HFFc6 (cell line): ENCODE measurements at regions not wholly inside any gene's neighbourhood (a gene's known extent, or its start where the extent isn't known, plus 50 kb on each side); places are given as distances from the start of the nearest gene placed in this dataset.

ENCODE experiments used
- DNase-seq: peaks from one replicate; pipeline ENCODE4 v3.0.0-alpha.2; 2018
- H3K27ac Mint-ChIP-seq: 2 replicates; pipeline ENCODE4 v1.8.0; 2020; ENCODE audit warnings: mild to moderate bottlenecking, mixed read lengths
- H3K27me3 Mint-ChIP-seq: 2 replicates; pipeline ENCODE4 v1.8.0; 2021; ENCODE audit warnings: mild to moderate bottlenecking, moderate library complexity, mixed read lengths; ENCODE audit not compliant: insufficient read depth
- H3K36me3 Mint-ChIP-seq: 2 replicates; pipeline ENCODE4 v1.8.0; 2021; ENCODE audit warnings: low read depth, mixed read lengths
- H3K4me1 Mint-ChIP-seq: 2 replicates; pipeline ENCODE4 v1.8.0; 2020; ENCODE audit warnings: low read depth, mixed read lengths
- H3K4me3 Mint-ChIP-seq: 2 replicates; pipeline ENCODE4 v1.8.0; 2020; ENCODE audit warnings: mild to moderate bottlenecking, moderate library complexity, mixed read lengths
- H3K9me3 Mint-ChIP-seq: 2 replicates; pipeline ENCODE4 v1.8.0; 2020; ENCODE audit warnings: mild to moderate bottlenecking, mixed read lengths
- TF ChIP-seq, protein P1 (sequence below): fragments of 200-600 bp; sonication (generic); IDR thresholded peaks from 2 replicates; pipeline ENCODE4 v1.5.0; 2021; ENCODE audit warnings: antibody characterized with exemption, mild to moderate bottlenecking

DNA sequence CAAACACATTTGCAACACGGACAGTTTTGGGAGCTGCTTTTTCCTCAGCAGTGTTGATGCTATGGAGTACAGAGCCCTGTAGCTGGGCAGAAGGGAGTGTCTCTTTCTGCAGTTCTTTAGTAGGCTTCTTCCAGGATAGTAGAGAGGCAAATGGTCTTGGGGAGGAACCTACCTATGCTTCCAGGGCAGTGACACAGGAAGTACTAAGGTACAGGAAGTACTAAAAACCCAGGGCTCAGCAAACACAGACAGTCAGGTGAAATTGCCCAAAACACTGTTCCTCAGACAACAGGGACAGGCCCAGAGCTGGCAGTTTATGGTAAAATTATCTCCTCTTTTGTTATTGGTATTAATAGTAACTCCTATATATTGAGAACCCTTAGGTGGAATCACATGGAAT lies 217.6 kb downstream of the TTC8 start:
- Mint-ChIP-seq H3K27ac (no peak overlapping the region), H3K27me3 (peaks cover 4% of the 10 kb centered on the region), H3K9me3 (peaks cover 4% of the 10 kb centered on the region; the same call in 1 of the 2 replicates), H3K36me3 (peaks cover 10% of the 10 kb centered on the region), H3K4me1 (peaks cover 21% of the 10 kb centered on the region), H3K4me3 (no peak overlapping the region)
- DNase-seq, result no peak
- TF ChIP-seq, protein P1, sequence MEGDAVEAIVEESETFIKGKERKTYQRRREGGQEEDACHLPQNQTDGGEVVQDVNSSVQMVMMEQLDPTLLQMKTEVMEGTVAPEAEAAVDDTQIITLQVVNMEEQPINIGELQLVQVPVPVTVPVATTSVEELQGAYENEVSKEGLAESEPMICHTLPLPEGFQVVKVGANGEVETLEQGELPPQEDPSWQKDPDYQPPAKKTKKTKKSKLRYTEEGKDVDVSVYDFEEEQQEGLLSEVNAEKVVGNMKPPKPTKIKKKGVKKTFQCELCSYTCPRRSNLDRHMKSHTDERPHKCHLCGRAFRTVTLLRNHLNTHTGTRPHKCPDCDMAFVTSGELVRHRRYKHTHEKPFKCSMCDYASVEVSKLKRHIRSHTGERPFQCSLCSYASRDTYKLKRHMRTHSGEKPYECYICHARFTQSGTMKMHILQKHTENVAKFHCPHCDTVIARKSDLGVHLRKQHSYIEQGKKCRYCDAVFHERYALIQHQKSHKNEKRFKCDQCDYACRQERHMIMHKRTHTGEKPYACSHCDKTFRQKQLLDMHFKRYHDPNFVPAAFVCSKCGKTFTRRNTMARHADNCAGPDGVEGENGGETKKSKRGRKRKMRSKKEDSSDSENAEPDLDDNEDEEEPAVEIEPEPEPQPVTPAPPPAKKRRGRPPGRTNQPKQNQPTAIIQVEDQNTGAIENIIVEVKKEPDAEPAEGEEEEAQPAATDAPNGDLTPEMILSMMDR, result no peak

DNA sequence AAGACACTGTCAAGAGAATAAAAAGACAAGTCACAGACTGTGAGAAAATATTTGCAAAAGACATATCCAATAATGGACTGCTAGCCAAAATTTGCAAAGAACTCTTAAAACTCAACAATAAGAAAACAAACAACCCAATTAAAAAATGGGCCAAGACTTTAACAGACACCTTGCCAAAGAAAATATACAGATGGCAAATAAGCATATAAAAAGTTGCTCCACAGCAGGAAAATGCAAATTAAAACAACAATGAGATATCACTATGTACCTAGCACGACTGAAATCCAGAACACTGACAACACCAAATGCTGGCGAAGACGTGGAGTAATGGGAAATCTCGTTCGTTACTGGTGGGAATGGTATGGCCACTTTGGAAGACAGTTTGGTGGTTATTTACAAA lies 228.9 kb downstream of the TTC8 start:
- Mint-ChIP-seq H3K4me3 (no peak overlapping the region), H3K27me3 (peaks cover 2% of the 10 kb centered on the region; the same call in 1 of the 2 replicates), H3K9me3 (peaks cover 3% of the 10 kb centered on the region; the same call in 1 of the 2 replicates), H3K4me1 (no peaks in the 10 kb centered on the region), H3K36me3 (no peaks in the 10 kb centered on the region), H3K27ac (no peak overlapping the region)
- TF ChIP-seq, protein P1, result no peak
- no peak for DNase-seq

DNA sequence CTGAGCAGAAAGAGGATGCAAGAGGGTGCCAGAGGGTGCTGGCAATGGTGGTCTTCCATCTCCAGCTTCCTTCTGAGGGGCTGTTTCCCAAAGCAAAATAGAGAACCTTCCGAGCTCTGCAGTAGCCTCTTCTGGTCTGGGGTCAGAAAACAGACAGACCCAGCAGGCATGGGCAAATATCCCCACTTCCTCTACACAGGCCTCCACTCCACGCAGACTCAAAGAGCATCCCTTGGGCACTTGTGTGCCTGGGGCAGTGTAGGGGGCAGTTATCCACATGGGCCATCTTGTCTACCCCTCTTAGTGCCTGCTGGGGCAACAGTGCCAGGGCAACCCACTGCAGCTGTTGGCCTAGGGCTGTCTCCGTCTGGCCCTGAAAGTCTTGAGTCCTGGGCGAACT lies 231.9 kb downstream of the TTC8 start:
- no peak for DNase-seq
- Mint-ChIP-seq H3K36me3 (no peaks in the 10 kb centered on the region), H3K4me1 (peaks cover 11% of the 10 kb centered on the region), H3K27me3 (peaks cover 2% of the 10 kb centered on the region; the same call in 1 of the 2 replicates), H3K27ac (no peak overlapping the region), H3K9me3 (peaks cover 3% of the 10 kb centered on the region; the same call in 1 of the 2 replicates), H3K4me3 (no peak overlapping the region)
- TF ChIP-seq, protein P1, result no peak

DNA sequence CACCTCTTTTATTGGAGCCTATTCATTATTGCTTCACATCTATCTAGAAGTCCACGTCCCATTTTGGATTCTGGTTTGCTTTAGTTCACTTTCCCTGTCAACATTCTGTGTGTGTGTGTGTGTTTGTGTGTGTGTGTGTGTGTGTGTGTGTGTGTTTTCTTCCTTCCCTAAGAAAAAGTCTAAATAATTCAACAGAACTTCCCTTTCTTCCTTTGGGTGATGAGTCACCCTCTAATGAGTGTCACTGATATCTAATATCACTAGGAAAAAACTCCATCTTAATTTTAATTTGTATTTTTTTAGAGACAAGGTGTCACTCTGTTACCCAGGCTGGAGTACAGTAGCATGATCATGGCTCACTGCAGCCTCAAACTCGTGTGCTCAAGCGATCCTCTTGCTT lies 234.2 kb downstream of the TTC8 start:
- H3K4me1 Mint-ChIP-seq, result peaks cover 20% of the 10 kb centered on the region

DNA sequence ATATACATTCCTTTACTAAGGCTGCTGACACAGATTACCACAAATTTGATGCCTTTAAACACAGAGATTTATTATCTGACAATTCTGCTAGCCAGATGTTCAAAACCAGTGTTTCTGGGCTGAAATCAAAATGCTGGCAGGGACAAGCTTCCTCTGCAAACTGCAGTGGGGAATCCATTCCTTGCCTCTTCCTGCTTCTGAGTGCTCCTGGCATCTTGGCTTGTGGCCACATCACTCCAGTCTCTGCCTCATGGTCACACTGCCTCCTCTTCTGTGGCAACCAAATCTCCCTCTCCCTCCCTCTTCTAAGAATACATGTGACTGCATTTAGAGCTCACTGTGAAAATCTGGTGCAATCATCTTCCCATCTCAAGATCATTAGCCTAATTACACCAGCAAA lies 235.7 kb downstream of the TTC8 start:
- no peak overlapping the region for H3K4me3 Mint-ChIP-seq
- DNase-seq, result no peak
- H3K27ac Mint-ChIP-seq, result no peak overlapping the region
- TF ChIP-seq, protein P1, result no peak
- H3K9me3 Mint-ChIP-seq, result no peaks in the 10 kb centered on the region
- peaks cover 6% of the 10 kb centered on the region for H3K27me3 Mint-ChIP-seq
- H3K4me1 Mint-ChIP-seq, result peaks cover 26% of the 10 kb centered on the region
- no peaks in the 10 kb centered on the region for H3K36me3 Mint-ChIP-seq

More for the DNA sequence above, 234.2 kb downstream of the TTC8 start:
- Mint-ChIP-seq H3K4me3 (no peak overlapping the region), H3K9me3 (no peaks in the 10 kb centered on the region), H3K27ac (no peak overlapping the region), H3K36me3 (no peaks in the 10 kb centered on the region), H3K27me3 (peaks cover 2% of the 10 kb centered on the region; the same call in 1 of the 2 replicates)
- peak; percentile 3 for DNase-seq
- TF ChIP-seq, protein P1, result no peak

DNA sequence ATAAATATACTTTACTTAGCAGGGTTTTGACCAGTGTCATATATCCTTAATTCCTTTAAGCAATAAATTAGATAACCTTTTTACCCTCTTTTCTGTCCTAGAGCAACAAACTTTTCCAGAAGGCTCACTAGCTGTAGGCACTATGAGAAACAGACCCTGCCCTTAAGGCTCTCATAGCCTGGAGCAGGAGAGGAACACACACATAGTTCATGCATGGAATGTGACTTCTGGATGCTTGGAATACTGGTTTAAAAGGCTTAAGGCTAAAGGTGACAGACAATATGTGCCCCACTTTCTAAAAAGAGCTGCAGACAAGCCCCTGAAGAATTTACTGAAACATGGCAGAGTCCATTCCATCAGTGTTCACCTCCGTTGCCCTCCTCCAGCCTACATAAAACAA lies 237.2 kb downstream of the TTC8 start:
- no peaks in the 10 kb centered on the region for H3K9me3 Mint-ChIP-seq
- H3K27me3 Mint-ChIP-seq, result peaks cover 6% of the 10 kb centered on the region
- no peak overlapping the region for H3K4me3 Mint-ChIP-seq
- no peaks in the 10 kb centered on the region for H3K36me3 Mint-ChIP-seq
- TF ChIP-seq, protein P1, result no peak
- H3K27ac Mint-ChIP-seq, result no peak overlapping the region
- peaks cover 26% of the 10 kb centered on the region for H3K4me1 Mint-ChIP-seq
- no peak for DNase-seq
